SJCRH30 (cell line): ENCODE measurements at regions not wholly inside any gene's neighbourhood (a gene's known extent, or its start where the extent isn't known, plus 50 kb on each side); places are given as distances from the start of the nearest gene placed in this dataset.

Experiments
- DNase-seq, 2 experiments: peaks; one replicate each; pipeline ENCODE4 v3.0.0-alpha.2; 2015 to 2020
- H3K27ac ChIP-seq: fragments of 250-450 bp; sonication (Bioruptor Pico); 2 replicates; pipeline ENCODE4 v1.5.1; 2020; ENCODE audit warnings: mild to moderate bottlenecking, moderate library complexity
- H3K27me3 ChIP-seq: fragments of 250-450 bp; sonication (Bioruptor Pico); 2 replicates; pipeline ENCODE4 v1.5.1; 2020; ENCODE audit warnings: mild to moderate bottlenecking, moderate library complexity
- H3K36me3 ChIP-seq: fragments of 250-450 bp; sonication (Bioruptor Pico); 2 replicates; pipeline ENCODE4 v1.5.1; 2020; ENCODE audit warnings: mild to moderate bottlenecking, moderate library complexity
- H3K4me1 ChIP-seq: fragments of 250-450 bp; sonication (Bioruptor Pico); 2 replicates; pipeline ENCODE4 v1.5.1; 2020; ENCODE audit warnings: mild to moderate bottlenecking, moderate library complexity
- H3K4me3 ChIP-seq: fragments of 250-450 bp; sonication (Bioruptor Pico); 2 replicates; pipeline ENCODE4 v1.5.1; 2020; ENCODE audit warnings: mild to moderate bottlenecking, moderate library complexity
- H3K9me3 ChIP-seq: fragments of 250-450 bp; sonication (Bioruptor Pico); replicated peaks from 2 replicates; pipeline ENCODE4 v1.5.1; 2020; ENCODE audit warnings: mild to moderate bottlenecking, moderate library complexity

DNA sequence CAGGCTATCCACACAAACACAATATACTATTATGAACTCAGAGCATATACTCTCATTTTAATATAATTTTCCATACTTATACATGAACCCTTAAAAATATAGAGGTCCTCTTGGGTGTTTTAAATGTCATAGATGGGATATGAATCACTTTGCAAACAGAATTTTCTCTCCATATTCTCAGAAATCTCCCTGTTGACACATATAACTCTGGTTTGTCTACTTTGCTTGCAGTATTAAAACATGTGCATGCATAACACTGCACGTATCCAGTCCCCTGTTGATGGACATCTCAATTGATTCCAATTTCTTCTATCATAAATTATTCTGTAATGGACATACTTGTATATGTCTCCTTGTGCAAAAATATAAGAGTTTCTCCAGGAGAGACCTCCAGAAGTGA, 417.5 kb upstream of the TBX3 start:
- DNase-seq = no peak
- Histone ChIP-seq H3K36me3 (no peaks in the 10 kb centered on the region), H3K9me3 (no peaks in the 10 kb centered on the region), H3K4me1 (no peaks in the 10 kb centered on the region), H3K4me3 (no peak overlapping the region), H3K27me3 (no peaks in the 10 kb centered on the region), H3K27ac (no peak overlapping the region)

DNA sequence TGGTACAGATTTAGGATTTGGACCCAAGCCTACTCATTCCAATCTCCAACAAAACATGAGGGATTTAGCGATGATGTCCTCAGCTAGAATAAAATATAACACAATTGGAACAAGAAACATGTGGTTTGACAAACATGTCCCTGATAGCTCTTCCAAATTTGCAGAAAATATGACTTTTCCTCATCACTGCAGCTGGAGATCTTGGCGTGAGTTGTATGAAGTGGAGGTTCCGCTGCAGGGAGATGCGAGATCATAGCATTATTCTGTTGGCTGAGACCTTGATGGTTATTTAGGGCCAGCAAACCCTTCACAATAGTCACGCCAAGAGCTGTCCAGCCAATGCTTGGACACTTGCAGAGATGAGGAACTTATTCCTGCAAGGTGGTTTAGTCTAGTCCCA, 413.4 kb upstream of the TBX3 start:
- Histone ChIP-seq H3K9me3 (no peaks in the 10 kb centered on the region), H3K27me3 (no peaks in the 10 kb centered on the region), H3K36me3 (no peaks in the 10 kb centered on the region), H3K4me3 (no peak overlapping the region), H3K4me1 (no peaks in the 10 kb centered on the region), H3K27ac (no peak overlapping the region)
- no peak for DNase-seq

DNA sequence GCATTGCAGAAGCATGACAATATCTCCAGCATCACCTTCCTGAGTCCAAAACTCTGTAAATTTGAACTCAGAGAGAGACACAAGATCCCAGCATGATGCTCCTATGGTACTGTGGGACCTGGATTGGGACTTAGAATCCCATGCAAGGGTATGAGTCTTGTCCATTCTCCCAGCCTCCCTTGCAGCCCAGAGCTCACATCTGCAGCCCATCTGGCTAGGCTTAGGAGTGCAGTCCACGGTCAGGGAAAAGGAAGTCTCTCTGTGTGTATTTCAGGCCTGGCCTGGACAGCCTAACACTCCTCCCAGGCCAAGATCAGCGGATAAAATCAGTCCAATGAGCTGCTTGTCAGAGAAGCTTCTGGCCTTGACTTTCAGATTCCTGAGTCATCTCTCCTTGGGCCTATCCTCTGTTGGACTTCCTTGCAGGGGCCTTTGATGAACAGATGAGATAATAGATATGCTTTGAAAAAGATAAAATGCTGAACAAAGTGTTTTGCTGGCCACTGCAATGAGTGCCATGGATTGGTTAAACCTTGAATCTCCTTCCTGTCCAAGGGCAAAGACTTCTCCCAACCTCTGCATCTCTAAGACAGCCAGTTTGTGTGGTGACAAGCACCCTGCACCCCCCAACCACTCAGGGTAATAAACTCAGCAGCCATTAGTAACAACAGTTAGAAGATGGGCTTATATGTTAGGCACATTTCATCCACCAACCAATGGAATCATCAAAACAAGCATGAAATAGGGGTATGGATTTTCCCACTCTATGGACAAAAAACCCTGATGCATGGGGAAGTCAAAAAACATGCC, 412.8 kb upstream of the TBX3 start:
- Histone ChIP-seq H3K36me3 (no peaks in the 10 kb centered on the region), H3K27ac (no peak overlapping the region), H3K9me3 (no peaks in the 10 kb centered on the region), H3K4me3 (no peak overlapping the region), H3K4me1 (no peaks in the 10 kb centered on the region), H3K27me3 (no peaks in the 10 kb centered on the region)
- DNase-seq = no peak

DNA sequence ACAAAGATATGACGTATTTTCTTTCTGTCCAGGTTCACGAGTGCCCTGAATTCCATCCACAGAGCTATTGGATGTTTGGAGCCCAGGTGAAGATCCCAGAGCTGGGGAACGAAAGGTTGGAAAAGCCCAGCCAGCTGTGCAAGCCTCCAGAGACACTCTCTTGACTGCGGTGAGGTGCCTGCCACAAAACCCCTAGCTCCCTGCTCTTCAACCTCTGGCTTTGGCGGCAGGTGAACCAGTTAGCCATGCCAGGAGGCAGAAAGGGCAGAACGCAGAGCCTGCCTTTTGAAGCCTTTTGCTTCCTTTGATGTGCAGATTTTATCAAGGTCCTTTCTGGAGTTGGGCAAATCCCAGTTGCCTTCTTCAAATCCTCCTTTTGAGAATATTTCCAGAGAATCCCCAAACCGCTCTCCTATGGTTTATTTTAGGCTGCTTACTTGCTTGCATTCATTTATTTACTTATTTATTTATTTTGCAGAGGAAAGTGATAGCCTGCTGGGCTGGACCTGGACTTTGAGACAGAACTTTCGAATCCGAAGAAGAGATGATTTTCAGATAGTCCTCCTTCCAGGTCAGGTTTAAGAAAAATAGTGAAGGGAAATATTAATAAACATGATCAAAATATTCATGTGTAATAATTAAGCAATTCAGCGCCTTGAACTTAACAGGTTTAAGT, 411.2 kb upstream of the TBX3 start:
- Histone ChIP-seq H3K27me3 (no peaks in the 10 kb centered on the region), H3K4me1 (no peaks in the 10 kb centered on the region), H3K9me3 (no peaks in the 10 kb centered on the region), H3K36me3 (no peaks in the 10 kb centered on the region), H3K4me3 (no peak overlapping the region), H3K27ac (no peak overlapping the region)
- no peak for DNase-seq

DNA sequence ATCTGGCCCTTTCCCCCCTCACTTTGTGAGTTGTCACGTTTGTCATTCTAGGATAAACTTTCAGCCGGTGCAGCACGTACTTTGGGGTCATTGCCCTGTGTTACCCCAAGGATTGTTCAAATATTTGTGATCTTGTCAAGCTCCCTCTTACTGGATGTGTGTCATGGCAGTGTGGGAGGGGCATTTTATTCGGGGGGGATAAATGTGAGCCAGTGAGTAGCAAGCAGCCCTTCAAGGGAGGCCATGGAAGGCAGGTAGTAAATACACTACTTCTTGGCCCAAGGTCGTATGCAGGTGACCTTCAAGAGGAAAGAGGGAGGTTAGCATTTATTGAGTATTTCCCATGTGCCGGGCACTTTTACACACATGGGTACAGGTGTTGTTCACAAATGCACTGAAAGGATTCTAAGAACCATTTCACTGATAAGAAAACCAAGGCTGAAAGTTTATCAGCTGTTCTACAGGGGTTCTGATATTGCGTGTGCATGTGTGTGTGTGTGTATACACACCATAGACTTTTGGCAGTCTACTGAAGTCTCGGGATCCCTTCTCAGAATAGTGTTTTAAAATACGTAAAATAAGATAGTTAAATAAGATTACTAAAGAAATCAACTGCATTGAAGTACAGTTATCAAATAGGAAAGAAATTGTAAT, 410.3 kb upstream of the TBX3 start:
- Histone ChIP-seq H3K4me3 (no peak overlapping the region), H3K27ac (no peak overlapping the region), H3K4me1 (no peaks in the 10 kb centered on the region), H3K27me3 (no peaks in the 10 kb centered on the region), H3K9me3 (no peaks in the 10 kb centered on the region), H3K36me3 (no peaks in the 10 kb centered on the region)
- DNase-seq = no peak

DNA sequence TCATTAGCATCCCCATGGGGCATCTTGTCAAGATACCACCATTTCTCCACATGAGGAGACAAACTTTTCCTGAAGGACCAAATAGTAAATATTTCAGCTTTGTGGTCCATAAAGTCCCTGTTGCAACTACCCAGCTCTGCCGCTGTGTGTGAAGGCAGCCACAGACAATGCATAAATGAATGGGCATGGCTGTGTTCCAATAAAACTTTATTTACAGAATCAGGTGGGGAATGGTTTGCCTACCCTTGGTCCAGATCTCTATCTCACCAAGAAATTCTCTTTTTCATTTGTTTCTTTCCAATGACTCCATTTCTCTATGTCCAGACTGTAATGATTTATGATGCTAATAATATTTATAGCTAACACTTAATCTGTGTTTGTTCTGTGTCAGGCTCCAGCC, 409.3 kb upstream of the TBX3 start:
- Histone ChIP-seq H3K4me1 (no peaks in the 10 kb centered on the region), H3K36me3 (no peaks in the 10 kb centered on the region), H3K27ac (no peak overlapping the region), H3K27me3 (no peaks in the 10 kb centered on the region), H3K9me3 (no peaks in the 10 kb centered on the region), H3K4me3 (no peak overlapping the region)
- DNase-seq = no peak

DNA sequence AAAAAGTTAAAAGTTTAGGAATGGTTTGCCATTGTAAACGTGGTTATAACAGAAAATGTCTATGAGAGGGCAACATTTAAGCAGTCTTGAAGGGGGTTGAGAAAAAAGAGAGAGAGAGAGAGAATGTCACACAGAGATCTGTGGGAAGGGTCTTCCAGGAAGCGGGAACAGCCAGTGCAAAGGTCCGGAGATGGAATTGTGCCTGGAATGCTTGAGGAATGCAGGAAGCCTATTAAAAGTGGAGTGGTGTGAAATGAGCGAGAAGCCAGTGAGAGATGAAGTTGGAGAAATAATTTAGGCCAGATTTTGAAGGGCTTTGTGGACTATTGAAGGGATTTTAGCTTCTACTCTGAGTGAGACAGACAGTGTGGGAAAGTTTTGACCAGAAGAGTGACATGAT, 406.8 kb upstream of the TBX3 start:
- Histone ChIP-seq H3K9me3 (no peaks in the 10 kb centered on the region), H3K4me3 (no peak overlapping the region), H3K36me3 (no peaks in the 10 kb centered on the region), H3K27ac (no peak overlapping the region), H3K4me1 (no peaks in the 10 kb centered on the region), H3K27me3 (no peaks in the 10 kb centered on the region)
- DNase-seq = no peak

DNA sequence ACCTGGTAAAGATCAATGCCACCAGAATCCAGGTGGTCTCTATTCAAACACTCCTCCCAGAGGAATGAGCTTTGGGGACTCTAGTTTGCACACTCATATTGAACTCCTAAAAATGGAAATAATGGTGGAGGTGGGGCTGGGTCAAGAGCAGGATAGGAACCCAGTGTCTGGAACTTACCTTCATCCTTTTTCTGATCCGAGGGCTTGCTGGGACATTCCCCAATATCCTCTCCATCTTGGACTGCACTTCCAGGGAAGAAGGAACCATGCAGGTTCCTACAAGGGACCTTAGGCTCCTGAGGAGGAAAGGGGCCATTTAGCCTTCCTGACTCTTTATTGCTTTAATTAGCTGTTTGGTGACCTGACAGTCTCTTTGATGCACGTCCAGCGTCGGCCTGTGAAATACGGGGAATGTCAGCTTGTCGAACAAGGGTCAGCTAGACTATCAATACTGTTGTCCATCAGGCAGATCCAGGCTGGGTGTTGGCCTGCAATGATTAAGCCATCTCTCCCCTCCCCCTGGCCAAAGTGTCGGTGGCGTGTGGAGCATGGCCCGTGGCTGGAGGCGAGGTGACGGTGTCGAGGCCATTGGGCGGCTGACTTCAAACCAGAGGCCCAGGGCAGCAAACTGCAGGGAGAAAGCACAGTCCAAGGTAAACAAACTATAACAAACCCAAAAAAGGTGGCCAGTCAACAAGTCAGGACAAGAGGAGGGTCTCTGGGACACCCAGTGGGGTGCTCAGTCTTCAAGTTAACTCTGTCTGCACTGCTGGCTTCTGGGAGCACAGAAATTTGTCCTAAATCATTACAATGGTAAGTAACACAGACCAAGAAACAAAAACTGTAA, 405.2 kb upstream of the TBX3 start:
- Histone ChIP-seq H3K4me1 (no peaks in the 10 kb centered on the region), H3K27me3 (no peaks in the 10 kb centered on the region), H3K27ac (no peak overlapping the region), H3K9me3 (no peaks in the 10 kb centered on the region), H3K4me3 (no peak overlapping the region), H3K36me3 (no peaks in the 10 kb centered on the region)
- no peak for DNase-seq

DNA sequence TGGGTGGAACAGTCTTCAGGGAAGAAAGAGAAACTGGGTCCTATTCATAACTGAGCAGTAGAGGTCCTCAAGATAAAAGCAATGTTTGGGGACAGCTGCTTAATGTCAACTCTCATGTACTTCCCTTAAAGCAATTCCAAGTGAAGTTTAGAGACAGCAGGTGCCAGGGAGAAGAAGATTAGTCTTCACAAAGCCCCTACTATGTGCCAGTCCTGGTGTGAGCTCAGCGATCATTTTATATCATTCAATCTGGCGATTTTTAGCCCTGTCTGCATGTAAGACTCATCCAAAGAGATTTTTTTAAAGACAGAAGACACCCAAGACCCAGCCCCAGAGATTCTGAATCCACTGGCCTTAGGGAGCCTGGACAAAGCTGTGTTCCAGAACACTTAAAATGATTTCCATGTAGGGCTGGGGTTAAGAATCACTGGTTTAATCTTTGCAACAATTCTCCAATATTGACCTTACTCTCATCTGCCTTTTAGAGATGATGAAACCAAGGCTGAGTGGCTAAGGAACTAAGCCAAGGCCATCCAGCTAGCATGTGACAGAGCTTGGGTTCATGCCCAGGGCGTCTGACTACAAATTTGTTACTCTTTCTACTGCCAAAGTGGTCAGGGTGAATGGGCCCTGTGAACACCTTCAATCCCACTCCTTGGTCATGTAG, 404.5 kb upstream of the TBX3 start:
- Histone ChIP-seq H3K27ac (no peak overlapping the region), H3K27me3 (no peaks in the 10 kb centered on the region), H3K4me1 (no peaks in the 10 kb centered on the region), H3K36me3 (no peaks in the 10 kb centered on the region), H3K4me3 (no peak overlapping the region), H3K9me3 (no peaks in the 10 kb centered on the region)
- no peak for DNase-seq

DNA sequence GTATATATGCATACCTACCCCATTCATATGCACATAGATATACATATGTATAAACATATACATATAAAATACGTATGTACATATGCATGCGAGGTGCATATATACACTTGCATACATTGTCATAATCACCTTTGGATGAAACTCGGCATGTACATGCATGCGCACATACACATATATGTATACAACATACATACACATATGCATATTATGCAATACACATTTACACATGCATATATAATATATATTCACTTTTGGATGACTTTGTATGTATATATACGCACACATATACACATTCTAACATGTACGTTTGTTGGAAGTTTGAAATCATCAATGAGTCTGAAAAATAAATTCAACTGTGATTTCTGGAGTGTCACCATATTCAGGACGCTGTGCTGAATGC, 401.6 kb upstream of the TBX3 start:
- DNase-seq = no peak
- Histone ChIP-seq H3K36me3 (no peaks in the 10 kb centered on the region), H3K27me3 (no peaks in the 10 kb centered on the region), H3K4me1 (no peaks in the 10 kb centered on the region), H3K27ac (no peak overlapping the region), H3K4me3 (no peak overlapping the region), H3K9me3 (no peaks in the 10 kb centered on the region)

DNA sequence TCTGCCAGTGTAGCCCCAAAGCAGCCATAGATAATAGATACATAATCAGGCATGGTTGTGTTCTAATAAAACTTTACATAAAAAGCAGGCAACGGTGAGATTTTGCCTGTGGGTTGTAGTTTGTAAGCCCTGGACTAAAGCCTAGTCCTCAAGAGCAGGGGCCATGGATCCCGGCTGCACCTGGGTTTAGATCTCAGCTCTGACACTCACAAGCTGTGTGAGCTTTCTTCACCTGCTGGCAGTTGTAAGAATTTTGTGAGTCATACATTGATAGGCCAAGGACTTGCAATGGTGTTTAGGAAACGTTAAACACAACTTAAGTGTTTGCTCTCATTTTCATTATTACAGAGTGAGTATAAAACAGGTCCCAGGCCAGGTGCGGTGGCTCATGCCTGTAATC, 395.8 kb upstream of the TBX3 start:
- H3K4me1 ChIP-seq = no peaks in the 10 kb centered on the region
- no peaks in the 10 kb centered on the region for H3K9me3 ChIP-seq
- H3K4me3 ChIP-seq = no peak overlapping the region
- no peak overlapping the region for H3K27ac ChIP-seq
- no peaks in the 10 kb centered on the region for H3K27me3 ChIP-seq
- H3K36me3 ChIP-seq = no peaks in the 10 kb centered on the region
- peak in 1 of 2 experiments; percentile 18 for DNase-seq

DNA sequence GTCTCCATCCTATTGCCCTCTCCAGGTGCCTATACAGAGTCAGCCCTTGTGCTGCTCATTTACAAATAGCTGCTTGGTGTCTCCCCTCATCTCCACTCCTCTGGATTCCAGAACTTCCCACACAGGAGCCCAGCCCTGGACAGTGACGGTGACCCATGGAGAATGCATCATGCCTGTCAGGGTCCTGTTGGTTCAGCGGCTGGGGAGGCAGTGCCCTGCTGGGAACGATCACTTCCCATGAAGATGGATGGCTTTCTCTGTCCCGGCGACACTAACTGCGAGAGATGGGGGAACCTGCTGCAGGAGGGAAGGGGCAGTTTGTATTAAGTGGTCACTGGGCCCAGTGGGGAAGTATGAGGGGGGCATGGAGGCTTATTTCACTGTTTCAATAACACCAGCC, 395.0 kb upstream of the TBX3 start:
- DNase-seq = no peak
- Histone ChIP-seq H3K4me3 (no peak overlapping the region), H3K9me3 (no peaks in the 10 kb centered on the region), H3K27ac (no peak overlapping the region), H3K4me1 (no peaks in the 10 kb centered on the region), H3K27me3 (no peaks in the 10 kb centered on the region), H3K36me3 (no peaks in the 10 kb centered on the region)

DNA sequence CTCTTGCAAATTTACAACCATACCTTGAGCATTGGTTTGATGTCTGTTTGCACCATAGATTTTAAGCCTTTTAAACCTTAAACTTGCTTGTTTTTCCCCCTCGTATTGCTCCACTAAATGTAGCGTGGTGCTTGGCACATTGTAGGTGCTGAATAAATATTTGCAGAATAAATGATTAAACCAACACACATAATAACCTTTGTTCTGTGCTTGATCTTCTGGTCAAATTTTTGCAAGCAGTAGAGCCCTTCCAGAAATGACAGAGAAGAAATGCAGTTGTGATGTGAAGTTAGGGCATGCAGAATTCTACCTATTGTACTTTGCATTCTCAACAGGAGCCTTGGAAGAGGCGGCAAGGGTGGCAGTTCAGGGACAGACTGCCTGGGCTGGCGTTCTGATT, 394.4 kb upstream of the TBX3 start:
- Histone ChIP-seq H3K4me3 (no peak overlapping the region), H3K9me3 (no peaks in the 10 kb centered on the region), H3K36me3 (no peaks in the 10 kb centered on the region), H3K27ac (no peak overlapping the region), H3K27me3 (no peaks in the 10 kb centered on the region), H3K4me1 (no peaks in the 10 kb centered on the region)
- no peak for DNase-seq

DNA sequence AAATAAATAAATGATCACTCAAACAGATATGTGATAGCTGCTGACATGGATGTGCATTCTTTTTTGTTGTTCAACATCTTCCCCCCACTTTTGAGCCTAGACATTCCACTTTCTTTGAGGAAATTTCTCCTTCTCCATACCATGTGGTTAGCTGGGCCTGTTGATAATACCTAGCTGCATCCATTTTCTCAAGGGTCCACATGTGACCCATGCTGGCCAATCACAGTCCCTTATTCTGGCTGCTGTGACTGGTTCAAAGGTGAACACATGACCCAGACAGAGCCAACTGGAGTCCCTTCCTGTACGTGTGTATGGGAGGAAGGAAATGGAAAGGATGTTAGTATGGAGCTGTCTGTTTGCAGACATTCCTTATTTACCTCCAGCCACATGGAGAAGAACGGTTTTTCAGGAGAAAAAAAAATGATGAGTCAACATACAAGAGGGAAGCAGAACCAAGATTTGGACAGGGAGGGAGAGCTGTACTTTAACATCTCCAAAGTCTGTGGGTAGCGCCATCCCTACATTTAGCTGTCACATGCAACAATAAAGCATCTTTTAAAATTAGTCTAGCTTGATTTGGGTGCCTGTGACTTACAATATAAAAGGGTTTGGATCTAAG, 391.7 kb upstream of the TBX3 start:
- peak in 1 of 2 experiments; percentile 21 for DNase-seq
- H3K27ac ChIP-seq = no peak overlapping the region
- no peaks in the 10 kb centered on the region for H3K36me3 ChIP-seq
- H3K27me3 ChIP-seq = no peaks in the 10 kb centered on the region
- H3K9me3 ChIP-seq = no peaks in the 10 kb centered on the region
- no peak overlapping the region for H3K4me3 ChIP-seq
- no peaks in the 10 kb centered on the region for H3K4me1 ChIP-seq
